ENCODE measurements at regions not wholly inside any gene's neighbourhood (a gene's known extent, or its start where the extent isn't known, plus 50 kb on each side); places are given as distances from the start of the nearest gene placed in this dataset.

GRCh38 chr13:79081942-79082341 lies 324.1 kb downstream of the RBM26 start:
- no peak for DNase-seq

GRCh38 chr13:79079351-79079839 lies 326.7 kb downstream of the RBM26 start:
- DNase-seq = no peak

- no peak for DNase-seq
Measured at GRCh38 chr13:79075703-79076102, 330.4 kb downstream of the RBM26 start.

- DNase-seq = no peak
Measured at GRCh38 chr13:79070343-79070974, 335.6 kb downstream of the RBM26 start.

GRCh38 chr13:79062291-79062690 lies 343.8 kb downstream of the RBM26 start:
- no peak for DNase-seq

GRCh38 chr13:79060216-79060615 lies 345.8 kb downstream of the RBM26 start:
- no peak for DNase-seq

- no peak for DNase-seq
Measured at GRCh38 chr13:79056706-79057105, 349.3 kb downstream of the RBM26 start.

- no peak for DNase-seq
Measured at GRCh38 chr13:79051472-79051871, 354.6 kb downstream of the RBM26 start.

- no peak for DNase-seq
Measured at GRCh38 chr13:79044415-79044814, 361.6 kb downstream of the RBM26 start.

GRCh38 chr13:79043208-79043607 lies 362.8 kb downstream of the RBM26 start:
- no peak for DNase-seq

GRCh38 chr13:79037197-79037596 lies 368.9 kb downstream of the RBM26 start:
- DNase-seq = no peak

GRCh38 chr13:79034341-79034740 lies 371.7 kb downstream of the RBM26 start:
- DNase-seq = no peak

GRCh38 chr13:79030513-79030912 lies 371.6 kb upstream of the OBI1 start:
- peak; percentile 27 for DNase-seq

- no peak for DNase-seq
Measured at GRCh38 chr13:79018166-79018565, 359.2 kb upstream of the OBI1 start.

GRCh38 chr13:79011179-79011578 lies 352.2 kb upstream of the OBI1 start:
- DNase-seq = no peak

- no peak for DNase-seq
Measured at GRCh38 chr13:79003989-79004898, 345.3 kb upstream of the OBI1 start.

GRCh38 chr13:78999494-78999893 lies 340.5 kb upstream of the OBI1 start:
- DNase-seq = no peak

- DNase-seq = no peak
Measured at GRCh38 chr13:78998630-78999315, 339.8 kb upstream of the OBI1 start.

- no peak for DNase-seq
Measured at GRCh38 chr13:78997902-78998629, 339.1 kb upstream of the OBI1 start.

GRCh38 chr13:78993792-78994191 lies 334.8 kb upstream of the OBI1 start:
- DNase-seq = peak; percentile 64

GRCh38 chr13:78981913-78982312 lies 323.0 kb upstream of the OBI1 start:
- DNase-seq = no peak

GRCh38 chr13:78979349-78979748 lies 320.4 kb upstream of the OBI1 start:
- DNase-seq = no peak
